ENCODE measurements at regions not wholly inside any gene's neighbourhood (a gene's known extent, or its start where the extent isn't known, plus 50 kb on each side); places are given as distances from the start of the nearest gene placed in this dataset.

- Histone ChIP-seq H3K4me3 (ENCODE audit: low read length) (no peak overlapping the region), H3K27me3 (ENCODE audit: control insufficient read depth, insufficient read depth, low read length) (no peaks in the 10 kb centered on the region), H3K4me1 (ENCODE audit: control insufficient read depth, insufficient read depth, low read length) (no peaks in the 10 kb centered on the region), H3K36me3 (ENCODE audit: control insufficient read depth, insufficient read depth, low read length) (no peaks in the 10 kb centered on the region), H3K9me3 (ENCODE audit: control insufficient read depth, low read depth, low read length) (no peaks in the 10 kb centered on the region), H3K27ac (ENCODE audit: low read length) (no peak overlapping the region)
- 100% methylated on average over 1 of the region's 13 CpGs for WGBS (ENCODE audit: insufficient coverage, low lambda C conversion rate)
- DNase-seq = no peak
Observed at GRCh38 chr2:550860-551567, 126.2 kb downstream of the TMEM18 start.

GRCh38 chr2:545711-546650, 131.2 kb downstream of the TMEM18 start:
- Histone ChIP-seq H3K4me1 (ENCODE audit: control insufficient read depth, insufficient read depth, low read length) (no peaks in the 10 kb centered on the region), H3K9me3 (ENCODE audit: control insufficient read depth, low read depth, low read length) (no peaks in the 10 kb centered on the region), H3K4me3 (ENCODE audit: low read length) (no peak overlapping the region), H3K27me3 (ENCODE audit: control insufficient read depth, insufficient read depth, low read length) (no peaks in the 10 kb centered on the region), H3K36me3 (ENCODE audit: control insufficient read depth, insufficient read depth, low read length) (no peaks in the 10 kb centered on the region), H3K27ac (ENCODE audit: low read length) (no peak overlapping the region)
- no peak for DNase-seq
- no CpG with 5 or more reads among the region's 24 CpGs for WGBS (ENCODE audit: insufficient coverage, low lambda C conversion rate)

- no CpG with 5 or more reads among the region's 12 CpGs for WGBS (ENCODE audit: insufficient coverage, low lambda C conversion rate)
- no peaks in the 10 kb centered on the region for H3K27me3 ChIP-seq (ENCODE audit: control insufficient read depth, insufficient read depth, low read length)
Observed at GRCh38 chr2:545228-545627, 132.0 kb downstream of the TMEM18 start.

GRCh38 chr2:538646-539045, 138.6 kb downstream of the TMEM18 start:
- Histone ChIP-seq H3K9me3 (ENCODE audit: control insufficient read depth, low read depth, low read length) (no peaks in the 10 kb centered on the region), H3K4me3 (ENCODE audit: low read length) (no peak overlapping the region), H3K27ac (ENCODE audit: low read length) (no peak overlapping the region), H3K36me3 (ENCODE audit: control insufficient read depth, insufficient read depth, low read length) (no peaks in the 10 kb centered on the region), H3K27me3 (ENCODE audit: control insufficient read depth, insufficient read depth, low read length) (no peaks in the 10 kb centered on the region), H3K4me1 (ENCODE audit: control insufficient read depth, insufficient read depth, low read length) (no peaks in the 10 kb centered on the region)
- no peak for DNase-seq
- no CpG with 5 or more reads among the region's 2 CpGs for WGBS (ENCODE audit: insufficient coverage, low lambda C conversion rate)

More at GRCh38 chr2:545228-545627, 132.0 kb downstream of the TMEM18 start:
- no peak overlapping the region for H3K27ac ChIP-seq (ENCODE audit: low read length)
- no peaks in the 10 kb centered on the region for H3K9me3 ChIP-seq (ENCODE audit: control insufficient read depth, low read depth, low read length)
- no peak for DNase-seq
- no peaks in the 10 kb centered on the region for H3K36me3 ChIP-seq (ENCODE audit: control insufficient read depth, insufficient read depth, low read length)
- H3K4me1 ChIP-seq (ENCODE audit: control insufficient read depth, insufficient read depth, low read length) = no peaks in the 10 kb centered on the region
- H3K4me3 ChIP-seq (ENCODE audit: low read length) = no peak overlapping the region

- no peaks in the 10 kb centered on the region for H3K27me3 ChIP-seq (ENCODE audit: control insufficient read depth, insufficient read depth, low read length)
- H3K27ac ChIP-seq (ENCODE audit: low read length) = no peak overlapping the region
- H3K9me3 ChIP-seq (ENCODE audit: control insufficient read depth, low read depth, low read length) = no peaks in the 10 kb centered on the region
- no peaks in the 10 kb centered on the region for H3K36me3 ChIP-seq (ENCODE audit: control insufficient read depth, insufficient read depth, low read length)
- WGBS (ENCODE audit: insufficient coverage, low lambda C conversion rate) = 75% methylated on average over 3 of the region's 3 CpGs
- no peaks in the 10 kb centered on the region for H3K4me1 ChIP-seq (ENCODE audit: control insufficient read depth, insufficient read depth, low read length)
- no peak for DNase-seq
- H3K4me3 ChIP-seq (ENCODE audit: low read length) = no peak overlapping the region
Observed at GRCh38 chr2:535222-535621, 142.0 kb downstream of the TMEM18 start.

- no peaks in the 10 kb centered on the region for H3K4me1 ChIP-seq (ENCODE audit: control insufficient read depth, insufficient read depth, low read length)
- H3K36me3 ChIP-seq (ENCODE audit: control insufficient read depth, insufficient read depth, low read length) = no peaks in the 10 kb centered on the region
- H3K27ac ChIP-seq (ENCODE audit: low read length) = no peak overlapping the region
- H3K9me3 ChIP-seq (ENCODE audit: control insufficient read depth, low read depth, low read length) = peaks cover 14% of the 10 kb centered on the region
- H3K4me3 ChIP-seq (ENCODE audit: low read length) = no peak overlapping the region
- H3K27me3 ChIP-seq (ENCODE audit: control insufficient read depth, insufficient read depth, low read length) = no peaks in the 10 kb centered on the region
- 78% methylated on average over 2 of the region's 2 CpGs for WGBS (ENCODE audit: insufficient coverage, low lambda C conversion rate)
- DNase-seq = no peak
Observed at GRCh38 chr2:529852-530251, 147.4 kb downstream of the TMEM18 start.

- no CpG with 5 or more reads among the region's 2 CpGs for WGBS (ENCODE audit: insufficient coverage, low lambda C conversion rate)
- Histone ChIP-seq H3K36me3 (ENCODE audit: control insufficient read depth, insufficient read depth, low read length) (no peaks in the 10 kb centered on the region), H3K27me3 (ENCODE audit: control insufficient read depth, insufficient read depth, low read length) (no peaks in the 10 kb centered on the region), H3K9me3 (ENCODE audit: control insufficient read depth, low read depth, low read length) (peaks cover 14% of the 10 kb centered on the region), H3K27ac (ENCODE audit: low read length) (no peak overlapping the region), H3K4me1 (ENCODE audit: control insufficient read depth, insufficient read depth, low read length) (no peaks in the 10 kb centered on the region), H3K4me3 (ENCODE audit: low read length) (no peak overlapping the region)
- no peak for DNase-seq
Observed at GRCh38 chr2:529424-529823, 147.8 kb downstream of the TMEM18 start.

- Histone ChIP-seq H3K4me1 (ENCODE audit: control insufficient read depth, insufficient read depth, low read length) (no peaks in the 10 kb centered on the region), H3K36me3 (ENCODE audit: control insufficient read depth, insufficient read depth, low read length) (no peaks in the 10 kb centered on the region), H3K9me3 (ENCODE audit: control insufficient read depth, low read depth, low read length) (peaks cover 14% of the 10 kb centered on the region), H3K4me3 (ENCODE audit: low read length) (no peak overlapping the region), H3K27me3 (ENCODE audit: control insufficient read depth, insufficient read depth, low read length) (no peaks in the 10 kb centered on the region), H3K27ac (ENCODE audit: low read length) (no peak overlapping the region)
- WGBS (ENCODE audit: insufficient coverage, low lambda C conversion rate) = no CpG with 5 or more reads among the region's 12 CpGs
- no peak for DNase-seq
Observed at GRCh38 chr2:527581-527980, 149.6 kb downstream of the TMEM18 start.

GRCh38 chr2:526918-527317, 150.3 kb downstream of the TMEM18 start:
- no peak for DNase-seq
- Histone ChIP-seq H3K4me3 (ENCODE audit: low read length) (no peak overlapping the region), H3K9me3 (ENCODE audit: control insufficient read depth, low read depth, low read length) (peaks cover 19% of the 10 kb centered on the region), H3K36me3 (ENCODE audit: control insufficient read depth, insufficient read depth, low read length) (no peaks in the 10 kb centered on the region), H3K4me1 (ENCODE audit: control insufficient read depth, insufficient read depth, low read length) (no peaks in the 10 kb centered on the region), H3K27me3 (ENCODE audit: control insufficient read depth, insufficient read depth, low read length) (no peaks in the 10 kb centered on the region), H3K27ac (ENCODE audit: low read length) (no peak overlapping the region)
- WGBS (ENCODE audit: insufficient coverage, low lambda C conversion rate) = 100% methylated on average over 2 of the region's 5 CpGs

- WGBS (ENCODE audit: insufficient coverage, low lambda C conversion rate) = no CpG with 5 or more reads among the region's 10 CpGs
Observed at GRCh38 chr2:525611-526010, 151.6 kb downstream of the TMEM18 start.

More at GRCh38 chr2:525611-526010, 151.6 kb downstream of the TMEM18 start:
- no peaks in the 10 kb centered on the region for H3K27me3 ChIP-seq (ENCODE audit: control insufficient read depth, insufficient read depth, low read length)
- H3K9me3 ChIP-seq (ENCODE audit: control insufficient read depth, low read depth, low read length) = peaks cover 20% of the 10 kb centered on the region
- H3K36me3 ChIP-seq (ENCODE audit: control insufficient read depth, insufficient read depth, low read length) = no peaks in the 10 kb centered on the region
- no peak overlapping the region for H3K4me3 ChIP-seq (ENCODE audit: low read length)
- no peaks in the 10 kb centered on the region for H3K4me1 ChIP-seq (ENCODE audit: control insufficient read depth, insufficient read depth, low read length)
- DNase-seq = no peak
- H3K27ac ChIP-seq (ENCODE audit: low read length) = no peak overlapping the region
